K562 (cell line): ENCODE measurements at regions not wholly inside any gene's neighbourhood (a gene's known extent, or its start where the extent isn't known, plus 50 kb on each side); places are given as distances from the start of the nearest gene placed in this dataset.

Source experiments
- CCNT2 ChIP-seq: IDR thresholded peaks from 2 replicates; pipeline ENCODE4 v1.6.1; 2011; ENCODE audit warnings: borderline replicate concordance, low read depth, mild to moderate bottlenecking, moderate library complexity, mixed read lengths, low read length; ENCODE audit not compliant: insufficient read length; ENCODE audit errors: extremely low read depth
- CTBP1 ChIP-seq: fragments of 450-650 bp; IDR thresholded peaks from 2 replicates; pipeline ENCODE4 v1.6.1; 2016; ENCODE audit warnings: borderline replicate concordance
- FOXK2 ChIP-seq, 2 experiments: fragments of 450-650 bp; IDR thresholded peaks in 1 of 2; conservative IDR thresholded peaks in 1 of 2; 2 replicates each; pipeline ENCODE4 v1.6.1; 2016; ENCODE audit warnings: low read depth in 2 of 2, mild to moderate bottlenecking in 1 of 2
- HDAC8 ChIP-seq: fragments of 450-650 bp; IDR thresholded peaks from 2 replicates; pipeline ENCODE4 v1.6.1; 2016; ENCODE audit warnings: mild to moderate bottlenecking, missing genetic modification characterization, moderate library complexity, missing compliant biosample characterization
- HSF4 ChIP-seq: fragments of 250-450 bp; sonication (Bioruptor Pico); IDR thresholded peaks from 2 replicates; pipeline ENCODE4 v2.1.2; 2022; ENCODE audit warnings: mild to moderate bottlenecking, moderate library complexity, borderline replicate concordance
- KAT2B ChIP-seq: IDR thresholded peaks from one replicate; pipeline ENCODE4 v1.6.1; 2012; ENCODE audit warnings: low read depth, mild to moderate bottlenecking, control low read depth, inconsistent platforms, low read length, moderate library complexity
- TF ChIP-seq, protein P1 (sequence below): sonication (generic); formaldehyde crosslinking; IDR thresholded peaks from 2 replicates; pipeline ENCODE4 v1.8.0; 2023; ENCODE audit warnings: mild to moderate bottlenecking, missing genetic modification reagents
- TF ChIP-seq, protein P2 (sequence below), 3 experiments: fragments of 200-800 bp in 1 of 3; fragments of 250-450 bp in 1 of 3; fragments of 450-650 bp in 1 of 3; sonication (Bioruptor Pico) in 1 of 3; sonication (Bioruptor generic) in 1 of 3; formaldehyde crosslinking in 1 of 3; IDR thresholded peaks; 2 replicates each; pipeline versions ENCODE4 v1.6.1 to v1.8.0; 2016 to 2022; ENCODE audit warnings: mild to moderate bottlenecking in 2 of 3, missing genetic modification characterization in 2 of 3, missing compliant biosample characterization in 1 of 3, moderate library complexity in 1 of 3

DNA sequence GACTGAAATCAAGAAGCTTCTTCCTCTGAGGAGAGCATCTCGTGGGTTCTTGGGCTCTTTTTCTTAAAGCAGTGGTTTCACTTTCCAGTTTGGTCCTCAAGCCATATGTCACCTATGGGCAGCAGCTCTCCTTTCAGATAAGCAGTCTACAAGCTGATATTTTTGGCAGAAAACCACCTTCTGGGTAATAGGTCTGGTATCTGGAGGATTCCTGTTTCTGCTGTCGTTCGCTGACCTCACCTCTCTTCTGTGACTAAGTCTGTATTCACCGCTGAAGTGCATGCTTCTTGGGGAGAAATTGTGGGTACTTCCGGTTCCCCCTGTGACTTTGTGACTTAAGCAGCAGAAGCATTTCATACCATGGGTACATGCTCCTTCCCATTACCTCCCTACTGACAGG, 193.6 kb downstream of the EDN1 start (continued):
- TF ChIP-seq, protein P1, sequence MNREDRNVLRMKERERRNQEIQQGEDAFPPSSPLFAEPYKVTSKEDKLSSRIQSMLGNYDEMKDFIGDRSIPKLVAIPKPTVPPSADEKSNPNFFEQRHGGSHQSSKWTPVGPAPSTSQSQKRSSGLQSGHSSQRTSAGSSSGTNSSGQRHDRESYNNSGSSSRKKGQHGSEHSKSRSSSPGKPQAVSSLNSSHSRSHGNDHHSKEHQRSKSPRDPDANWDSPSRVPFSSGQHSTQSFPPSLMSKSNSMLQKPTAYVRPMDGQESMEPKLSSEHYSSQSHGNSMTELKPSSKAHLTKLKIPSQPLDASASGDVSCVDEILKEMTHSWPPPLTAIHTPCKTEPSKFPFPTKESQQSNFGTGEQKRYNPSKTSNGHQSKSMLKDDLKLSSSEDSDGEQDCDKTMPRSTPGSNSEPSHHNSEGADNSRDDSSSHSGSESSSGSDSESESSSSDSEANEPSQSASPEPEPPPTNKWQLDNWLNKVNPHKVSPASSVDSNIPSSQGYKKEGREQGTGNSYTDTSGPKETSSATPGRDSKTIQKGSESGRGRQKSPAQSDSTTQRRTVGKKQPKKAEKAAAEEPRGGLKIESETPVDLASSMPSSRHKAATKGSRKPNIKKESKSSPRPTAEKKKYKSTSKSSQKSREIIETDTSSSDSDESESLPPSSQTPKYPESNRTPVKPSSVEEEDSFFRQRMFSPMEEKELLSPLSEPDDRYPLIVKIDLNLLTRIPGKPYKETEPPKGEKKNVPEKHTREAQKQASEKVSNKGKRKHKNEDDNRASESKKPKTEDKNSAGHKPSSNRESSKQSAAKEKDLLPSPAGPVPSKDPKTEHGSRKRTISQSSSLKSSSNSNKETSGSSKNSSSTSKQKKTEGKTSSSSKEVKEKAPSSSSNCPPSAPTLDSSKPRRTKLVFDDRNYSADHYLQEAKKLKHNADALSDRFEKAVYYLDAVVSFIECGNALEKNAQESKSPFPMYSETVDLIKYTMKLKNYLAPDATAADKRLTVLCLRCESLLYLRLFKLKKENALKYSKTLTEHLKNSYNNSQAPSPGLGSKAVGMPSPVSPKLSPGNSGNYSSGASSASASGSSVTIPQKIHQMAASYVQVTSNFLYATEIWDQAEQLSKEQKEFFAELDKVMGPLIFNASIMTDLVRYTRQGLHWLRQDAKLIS, result no peak
- no peak for TF ChIP-seq CCNT2
- no peak for TF ChIP-seq HSF4 (CRISPR knock-in tag)
- TF ChIP-seq FOXK2 (conservative IDR thresholded peaks at IDR 0.05 in 1 of 2, IDR thresholded peaks at IDR 0.05 in 1 of 2; ENCODE audit: low read depth in 2 of 2), result no peak
- no peak for TF ChIP-seq HDAC8
- no peak for TF ChIP-seq KAT2B
- no peak for TF ChIP-seq CTBP1
- TF ChIP-seq, protein P2, sequence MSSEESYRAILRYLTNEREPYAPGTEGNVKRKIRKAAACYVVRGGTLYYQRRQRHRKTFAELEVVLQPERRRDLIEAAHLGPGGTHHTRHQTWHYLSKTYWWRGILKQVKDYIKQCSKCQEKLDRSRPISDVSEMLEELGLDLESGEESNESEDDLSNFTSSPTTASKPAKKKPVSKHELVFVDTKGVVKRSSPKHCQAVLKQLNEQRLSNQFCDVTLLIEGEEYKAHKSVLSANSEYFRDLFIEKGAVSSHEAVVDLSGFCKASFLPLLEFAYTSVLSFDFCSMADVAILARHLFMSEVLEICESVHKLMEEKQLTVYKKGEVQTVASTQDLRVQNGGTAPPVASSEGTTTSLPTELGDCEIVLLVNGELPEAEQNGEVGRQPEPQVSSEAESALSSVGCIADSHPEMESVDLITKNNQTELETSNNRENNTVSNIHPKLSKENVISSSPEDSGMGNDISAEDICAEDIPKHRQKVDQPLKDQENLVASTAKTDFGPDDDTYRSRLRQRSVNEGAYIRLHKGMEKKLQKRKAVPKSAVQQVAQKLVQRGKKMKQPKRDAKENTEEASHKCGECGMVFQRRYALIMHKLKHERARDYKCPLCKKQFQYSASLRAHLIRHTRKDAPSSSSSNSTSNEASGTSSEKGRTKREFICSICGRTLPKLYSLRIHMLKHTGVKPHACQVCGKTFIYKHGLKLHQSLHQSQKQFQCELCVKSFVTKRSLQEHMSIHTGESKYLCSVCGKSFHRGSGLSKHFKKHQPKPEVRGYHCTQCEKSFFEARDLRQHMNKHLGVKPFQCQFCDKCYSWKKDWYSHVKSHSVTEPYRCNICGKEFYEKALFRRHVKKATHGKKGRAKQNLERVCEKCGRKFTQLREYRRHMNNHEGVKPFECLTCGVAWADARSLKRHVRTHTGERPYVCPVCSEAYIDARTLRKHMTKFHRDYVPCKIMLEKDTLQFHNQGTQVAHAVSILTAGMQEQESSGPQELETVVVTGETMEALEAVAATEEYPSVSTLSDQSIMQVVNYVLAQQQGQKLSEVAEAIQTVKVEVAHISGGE (CRISPR knock-in tag; IDR thresholded peaks at IDR 0.05), result no peak
